ENCODE measurements at regions not wholly inside any gene's neighbourhood (a gene's known extent, or its start where the extent isn't known, plus 50 kb on each side); places are given as distances from the start of the nearest gene placed in this dataset.

DNA sequence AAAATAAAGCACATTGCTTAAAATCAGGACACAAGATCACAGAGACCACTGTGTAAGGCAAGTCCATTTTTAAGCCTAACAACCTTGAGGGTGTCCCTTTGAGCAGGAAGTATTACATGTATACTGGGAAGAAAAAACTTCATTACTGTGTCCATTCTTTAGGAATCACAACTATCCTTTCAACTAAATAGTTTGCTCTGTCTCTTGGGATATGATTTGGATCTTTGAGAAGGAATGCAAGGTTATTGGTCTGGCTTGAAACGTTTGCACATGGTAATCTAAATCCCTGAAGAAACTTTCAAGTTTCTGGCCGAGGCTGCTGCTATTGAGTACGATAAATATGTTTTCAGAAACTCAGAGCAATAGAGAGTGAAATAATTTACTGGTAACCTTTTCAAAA, 923.0 kb upstream of the SEMA6A start:
- ChIA-PET POLR2A (no interaction called here), CTCF (no interaction called here)
- DNase-seq: no peak
- Mint-ChIP-seq H3K27me3 (no peaks in the 10 kb centered on the region), H3K27ac (no peak overlapping the region), H3K4me3 (no peak overlapping the region), H3K36me3 (ENCODE audit: low read depth) (no peaks in the 10 kb centered on the region), H3K9me3 (peaks cover 2% of the 10 kb centered on the region), H3K4me1 (no peaks in the 10 kb centered on the region)

DNA sequence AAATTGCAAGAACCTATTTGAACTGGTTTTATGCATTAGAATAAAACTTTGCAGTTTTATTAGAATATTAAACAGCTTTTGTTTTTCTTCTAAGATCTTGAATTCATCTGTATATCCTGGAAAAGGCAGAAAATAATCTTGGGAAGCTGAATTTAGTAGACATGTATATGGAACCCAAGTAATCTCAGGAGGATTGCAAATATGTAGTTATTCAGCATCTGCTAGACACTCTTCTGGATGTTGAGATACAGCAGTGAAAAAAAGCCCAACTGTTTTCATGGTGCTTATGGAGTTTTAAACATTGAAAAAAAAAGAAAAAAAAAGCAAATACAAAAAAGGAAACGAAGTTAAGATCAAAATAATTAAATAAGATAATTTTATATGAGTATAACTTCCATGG, 922.2 kb upstream of the SEMA6A start:
- Mint-ChIP-seq H3K27ac (no peak overlapping the region), H3K36me3 (ENCODE audit: low read depth) (no peaks in the 10 kb centered on the region), H3K4me3 (no peak overlapping the region), H3K27me3 (no peaks in the 10 kb centered on the region), H3K4me1 (no peaks in the 10 kb centered on the region), H3K9me3 (peaks cover 2% of the 10 kb centered on the region)
- ChIA-PET CTCF (no interaction called here), POLR2A (no interaction called here)
- no peak for DNase-seq

DNA sequence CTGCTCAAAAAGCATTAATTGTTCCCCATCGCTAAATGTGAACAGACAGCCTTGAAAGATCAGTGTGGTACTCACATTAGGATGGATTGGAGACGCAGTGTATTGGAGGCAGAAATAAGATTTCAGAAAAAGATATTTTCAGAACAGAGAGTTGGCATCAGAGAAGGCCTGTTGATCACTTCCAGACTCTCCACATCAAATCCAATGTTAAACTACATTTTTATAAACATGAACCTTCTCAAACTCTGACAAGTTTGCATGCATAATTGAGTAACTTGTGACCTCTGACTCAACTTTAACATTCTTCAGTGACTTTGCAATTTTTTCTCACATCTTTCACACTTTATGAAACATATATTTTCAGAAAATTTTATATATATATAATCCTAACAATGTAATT, 919.6 kb upstream of the SEMA6A start:
- Mint-ChIP-seq H3K27me3 (no peaks in the 10 kb centered on the region), H3K27ac (no peak overlapping the region), H3K9me3 (no peaks in the 10 kb centered on the region), H3K4me1 (no peaks in the 10 kb centered on the region), H3K36me3 (ENCODE audit: low read depth) (no peaks in the 10 kb centered on the region), H3K4me3 (no peak overlapping the region)
- CTCF ChIA-PET: no interaction called here
- POLR2A ChIA-PET: no interaction called here
- DNase-seq: no peak

DNA sequence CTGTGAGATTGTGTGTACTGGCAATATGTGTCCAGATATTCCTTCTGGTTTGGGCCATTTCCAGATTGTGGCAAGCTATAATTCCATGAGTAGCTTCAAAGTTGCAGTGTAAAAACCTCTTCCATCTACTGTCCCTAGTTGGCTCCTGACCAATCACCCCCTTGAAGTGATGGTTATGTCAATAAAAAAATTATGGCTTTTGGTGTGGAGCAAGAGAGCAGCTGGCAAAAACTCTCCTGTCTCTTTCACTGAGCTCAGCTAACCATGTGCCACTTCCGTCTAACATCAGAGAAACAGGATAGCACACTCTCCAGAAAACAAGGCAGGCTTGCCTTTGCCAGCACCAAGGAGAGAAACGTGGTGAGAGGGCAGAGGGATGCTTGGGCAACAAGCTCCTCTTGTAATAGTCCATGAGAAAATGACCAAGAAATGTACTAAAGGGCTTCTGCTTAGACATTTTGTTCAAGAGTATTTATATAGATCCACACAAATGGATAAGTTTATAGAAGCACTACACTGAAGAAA, 914.4 kb upstream of the SEMA6A start:
- Mint-ChIP-seq H3K27me3 (no peaks in the 10 kb centered on the region), H3K27ac (no peak overlapping the region), H3K36me3 (ENCODE audit: low read depth) (no peaks in the 10 kb centered on the region), H3K4me1 (no peaks in the 10 kb centered on the region), H3K9me3 (no peaks in the 10 kb centered on the region), H3K4me3 (no peak overlapping the region)
- POLR2A ChIA-PET: no interaction called here
- DNase-seq: no peak
- CTCF ChIA-PET: interaction anchor here (1.6 kb wide), 1 partner anchor 35 kb away, joined by 3 read pairs; no protein-coding TSS in a partner anchor

DNA sequence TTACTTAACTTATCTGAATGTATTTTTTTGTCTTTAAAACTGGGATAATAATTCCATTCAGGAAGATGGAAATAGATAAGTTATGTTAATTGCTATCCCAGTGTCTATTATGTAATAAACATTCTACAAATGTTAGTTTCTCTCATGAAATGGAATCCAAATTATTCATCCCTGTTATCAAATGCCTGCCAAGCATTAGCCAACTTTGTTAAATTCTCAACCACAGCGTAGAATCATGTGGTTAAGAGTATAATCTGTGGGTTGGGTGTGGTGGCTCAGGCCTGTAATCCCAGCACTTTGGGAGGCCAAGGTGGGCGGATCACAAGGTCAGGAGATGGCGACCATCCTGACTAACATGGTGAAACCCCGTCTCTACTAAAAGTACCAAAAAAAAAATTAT, 912.9 kb upstream of the SEMA6A start:
- no peaks in the 10 kb centered on the region for H3K9me3 Mint-ChIP-seq
- ChIA-PET POLR2A (no interaction called here), CTCF (no interaction called here)
- DNase-seq: no peak
- H3K27ac Mint-ChIP-seq: no peak overlapping the region
- H3K4me1 Mint-ChIP-seq: no peaks in the 10 kb centered on the region
- no peaks in the 10 kb centered on the region for H3K36me3 Mint-ChIP-seq (ENCODE audit: low read depth)
- no peak overlapping the region for H3K4me3 Mint-ChIP-seq
- no peaks in the 10 kb centered on the region for H3K27me3 Mint-ChIP-seq

DNA sequence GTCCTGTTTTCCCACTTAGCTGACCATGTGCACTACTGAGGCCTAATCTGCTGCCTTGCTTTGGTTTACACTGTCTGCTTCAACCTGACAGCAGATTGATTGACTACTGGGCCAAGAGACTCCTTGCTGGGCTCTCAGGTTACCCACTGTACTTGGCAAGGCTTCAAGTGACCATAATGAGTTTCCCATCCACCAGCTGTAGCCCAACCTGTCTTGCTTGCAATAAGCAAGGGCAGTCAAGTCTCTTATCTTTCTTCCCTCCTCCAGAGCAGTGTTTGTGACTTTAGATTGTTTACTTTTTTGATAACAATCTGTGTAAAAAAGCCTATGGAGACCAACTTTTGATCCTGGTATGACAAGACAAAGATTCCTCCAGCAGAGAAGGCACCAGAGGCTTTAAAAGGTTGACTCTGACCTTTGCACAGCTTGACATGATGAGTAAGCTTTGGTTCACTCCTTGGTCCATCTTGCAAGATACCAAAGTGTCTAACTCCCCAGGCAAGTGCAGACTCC, 912.3 kb upstream of the SEMA6A start:
- ChIA-PET CTCF (no interaction called here), POLR2A (no interaction called here)
- no peaks in the 10 kb centered on the region for H3K9me3 Mint-ChIP-seq
- H3K4me3 Mint-ChIP-seq: no peak overlapping the region
- DNase-seq: no peak
- no peaks in the 10 kb centered on the region for H3K36me3 Mint-ChIP-seq (ENCODE audit: low read depth)
- no peaks in the 10 kb centered on the region for H3K27me3 Mint-ChIP-seq
- no peaks in the 10 kb centered on the region for H3K4me1 Mint-ChIP-seq
- H3K27ac Mint-ChIP-seq: no peak overlapping the region

DNA sequence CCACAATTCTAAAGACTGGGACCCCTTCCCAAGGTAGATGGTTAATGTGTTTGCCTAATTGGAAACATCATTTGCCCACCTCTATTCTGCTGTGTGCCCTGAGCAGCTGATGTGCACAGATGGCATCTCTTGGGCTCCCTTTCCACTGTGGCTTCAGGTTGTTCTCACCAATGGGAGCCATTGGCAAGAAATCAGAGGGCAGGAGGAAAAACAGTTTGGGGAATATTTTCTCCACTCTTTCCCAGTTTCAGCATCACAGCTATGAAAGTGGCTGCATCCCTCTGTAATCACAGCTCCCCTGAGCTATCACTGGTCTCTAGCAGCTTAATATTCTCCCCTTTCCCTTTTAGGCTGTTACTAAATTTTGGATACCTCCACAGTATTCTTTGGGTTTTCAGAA, 911.6 kb upstream of the SEMA6A start:
- H3K4me3 Mint-ChIP-seq: no peak overlapping the region
- no peaks in the 10 kb centered on the region for H3K27me3 Mint-ChIP-seq
- no peak overlapping the region for H3K27ac Mint-ChIP-seq
- no peaks in the 10 kb centered on the region for H3K36me3 Mint-ChIP-seq (ENCODE audit: low read depth)
- ChIA-PET CTCF (no interaction called here), POLR2A (no interaction called here)
- H3K9me3 Mint-ChIP-seq: no peaks in the 10 kb centered on the region
- H3K4me1 Mint-ChIP-seq: no peaks in the 10 kb centered on the region
- no peak for DNase-seq

DNA sequence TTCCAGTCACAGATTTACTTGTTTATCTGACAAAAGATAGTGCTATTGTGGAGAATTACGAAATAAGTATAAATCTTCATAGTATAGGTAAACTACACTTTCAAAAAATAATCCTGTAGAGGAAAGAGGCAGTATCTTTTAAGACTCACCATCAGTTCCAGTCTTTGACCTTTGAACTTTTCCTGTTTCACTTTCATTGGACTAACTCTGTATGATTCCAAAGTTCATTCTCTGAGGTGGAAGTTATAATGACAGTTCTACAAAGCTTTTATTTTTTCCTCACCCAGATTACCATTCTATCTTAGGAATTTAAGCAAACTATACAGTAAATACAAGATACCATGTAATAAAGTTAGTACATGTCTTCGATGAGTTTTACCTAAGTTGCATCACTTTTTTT, 901.3 kb upstream of the SEMA6A start:
- H3K9me3 Mint-ChIP-seq: no peaks in the 10 kb centered on the region
- CTCF ChIA-PET: interaction anchor here (1.5 kb wide), 1 partner anchor 21 kb away, joined by 5 read pairs; no protein-coding TSS in a partner anchor
- H3K36me3 Mint-ChIP-seq (ENCODE audit: low read depth): no peaks in the 10 kb centered on the region
- no peaks in the 10 kb centered on the region for H3K27me3 Mint-ChIP-seq
- H3K27ac Mint-ChIP-seq: no peak overlapping the region
- no peak overlapping the region for H3K4me3 Mint-ChIP-seq
- H3K4me1 Mint-ChIP-seq: no peaks in the 10 kb centered on the region
- DNase-seq: no peak
- POLR2A ChIA-PET: no interaction called here

DNA sequence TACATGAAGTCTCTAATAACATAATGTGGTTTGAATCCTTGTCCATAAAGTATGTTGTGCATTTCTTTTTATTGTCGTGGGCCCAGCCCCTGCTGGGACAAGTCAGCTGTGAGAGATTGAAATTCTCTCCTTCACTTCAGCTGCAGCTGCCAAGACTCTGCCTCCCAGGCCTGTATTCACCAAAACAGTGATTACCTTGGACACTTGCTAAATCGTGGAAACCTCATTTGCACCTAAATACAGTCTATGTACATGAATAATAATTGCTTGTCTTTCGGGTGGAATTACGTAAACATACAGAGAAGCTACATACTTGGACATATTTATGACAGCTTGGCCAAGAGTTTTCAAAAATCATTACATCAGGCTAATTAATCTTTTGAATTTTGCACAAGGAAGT, 898.5 kb upstream of the SEMA6A start:
- ChIA-PET CTCF (no interaction called here), POLR2A (no interaction called here)
- no peak overlapping the region for H3K4me3 Mint-ChIP-seq
- DNase-seq: no peak
- no peaks in the 10 kb centered on the region for H3K36me3 Mint-ChIP-seq (ENCODE audit: low read depth)
- H3K27me3 Mint-ChIP-seq: no peaks in the 10 kb centered on the region
- H3K9me3 Mint-ChIP-seq: no peaks in the 10 kb centered on the region
- no peak overlapping the region for H3K27ac Mint-ChIP-seq
- H3K4me1 Mint-ChIP-seq: no peaks in the 10 kb centered on the region

DNA sequence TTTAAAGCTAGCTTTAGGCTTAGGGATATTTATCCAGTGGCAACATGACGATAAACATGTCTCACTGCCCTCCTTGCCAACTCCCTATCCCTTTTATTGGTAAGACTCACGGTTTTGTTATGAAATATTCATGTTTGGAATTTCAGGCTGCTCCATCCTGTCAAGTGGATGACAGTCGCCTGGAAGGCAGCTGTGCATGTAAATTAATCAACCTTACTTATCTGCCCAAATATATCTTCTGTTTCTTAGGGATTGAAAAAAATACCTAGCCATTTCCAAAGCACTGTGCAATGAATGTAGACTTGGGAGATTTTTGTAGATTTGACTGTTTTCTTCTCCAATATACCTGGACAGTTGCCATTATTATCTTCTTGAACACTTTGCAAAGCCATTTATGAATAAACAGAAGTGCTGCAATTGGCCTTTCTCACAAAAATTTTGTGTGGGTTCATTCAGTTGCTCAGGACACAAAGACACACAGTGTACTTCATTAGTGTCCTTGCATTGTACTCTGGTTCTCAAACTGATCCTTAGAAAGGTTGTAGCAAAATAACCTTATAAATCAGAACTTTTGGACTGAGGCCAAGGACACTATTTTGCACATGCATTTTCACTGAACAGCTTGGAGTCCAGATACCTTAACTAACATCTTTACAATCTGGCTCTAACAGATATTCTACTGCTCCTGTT, 889.4 kb upstream of the SEMA6A start:
- Mint-ChIP-seq H3K36me3 (ENCODE audit: low read depth) (no peaks in the 10 kb centered on the region), H3K4me1 (no peaks in the 10 kb centered on the region), H3K27ac (no peak overlapping the region), H3K27me3 (no peaks in the 10 kb centered on the region), H3K4me3 (no peak overlapping the region), H3K9me3 (no peaks in the 10 kb centered on the region)
- DNase-seq: no peak
- CTCF ChIA-PET: no interaction called here
- POLR2A ChIA-PET: no interaction called here

DNA sequence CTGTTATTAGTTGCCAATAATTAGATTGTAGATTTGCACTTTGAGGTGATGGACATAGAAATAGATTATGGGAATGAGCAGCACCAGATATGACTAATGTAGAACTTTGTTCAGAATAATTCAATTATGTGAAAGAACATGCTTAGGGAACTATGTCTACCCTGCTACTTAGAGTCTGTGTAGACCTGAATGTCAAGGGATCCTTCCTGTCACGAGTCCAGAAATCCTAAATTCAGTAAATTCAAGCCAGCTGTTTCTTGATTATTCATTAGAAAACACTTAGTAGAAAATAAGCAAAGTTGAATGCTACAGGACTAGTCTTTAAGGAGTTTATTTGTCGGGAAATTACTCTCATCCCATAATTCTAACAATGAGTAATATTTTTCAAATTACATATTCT, 887.3 kb upstream of the SEMA6A start:
- no peaks in the 10 kb centered on the region for H3K9me3 Mint-ChIP-seq
- H3K27me3 Mint-ChIP-seq: no peaks in the 10 kb centered on the region

DNA sequence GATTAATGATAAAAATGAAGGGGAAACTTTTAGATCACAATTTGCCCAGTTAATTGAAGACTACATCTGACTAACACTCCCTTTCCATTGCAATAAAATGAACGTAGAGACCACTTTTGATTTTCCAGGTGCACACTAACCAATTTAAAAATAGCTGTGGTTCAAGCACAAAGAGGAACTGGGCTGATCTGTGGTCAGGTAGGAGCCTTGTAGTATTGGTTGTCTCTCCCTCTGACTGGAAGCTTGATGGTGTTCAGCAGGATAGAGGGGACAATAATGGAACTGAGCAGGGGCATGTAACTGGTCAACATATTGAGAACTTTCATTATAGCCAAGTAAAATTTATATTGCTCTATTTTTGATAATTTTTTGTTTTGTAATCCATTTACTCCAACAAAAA, 886.8 kb upstream of the SEMA6A start:
- Mint-ChIP-seq H3K36me3 (ENCODE audit: low read depth) (no peaks in the 10 kb centered on the region), H3K27ac (no peak overlapping the region), H3K27me3 (no peaks in the 10 kb centered on the region), H3K9me3 (no peaks in the 10 kb centered on the region), H3K4me1 (no peaks in the 10 kb centered on the region), H3K4me3 (no peak overlapping the region)
- CTCF ChIA-PET: no interaction called here
- POLR2A ChIA-PET: no interaction called here
- no peak for DNase-seq

More for the DNA sequence above, 887.3 kb upstream of the SEMA6A start:
- no peaks in the 10 kb centered on the region for H3K36me3 Mint-ChIP-seq (ENCODE audit: low read depth)
- CTCF ChIA-PET: no interaction called here
- POLR2A ChIA-PET: no interaction called here
- H3K4me3 Mint-ChIP-seq: no peak overlapping the region
- no peak for DNase-seq
- H3K4me1 Mint-ChIP-seq: no peaks in the 10 kb centered on the region
- no peak overlapping the region for H3K27ac Mint-ChIP-seq

DNA sequence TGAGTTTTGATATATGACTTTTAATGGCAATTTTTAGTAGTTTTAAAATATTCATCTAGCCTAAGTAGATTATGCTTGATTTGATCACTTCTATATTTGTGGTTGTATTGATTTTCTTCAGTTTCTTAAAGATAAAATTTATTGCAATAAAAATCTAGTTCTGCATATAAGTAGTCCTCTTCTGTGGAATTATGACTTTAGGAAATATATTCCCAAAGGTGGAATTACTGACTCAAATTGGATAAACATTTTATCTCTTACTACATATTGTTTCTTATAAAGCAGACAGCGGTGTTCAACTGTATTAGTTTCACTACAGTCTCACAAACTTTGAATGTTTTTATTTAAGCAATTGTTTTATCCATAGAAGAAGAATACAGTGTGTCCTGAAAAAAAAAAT, 883.0 kb upstream of the SEMA6A start:
- Mint-ChIP-seq H3K4me1 (no peaks in the 10 kb centered on the region), H3K4me3 (no peak overlapping the region), H3K27ac (no peak overlapping the region), H3K9me3 (no peaks in the 10 kb centered on the region), H3K36me3 (ENCODE audit: low read depth) (no peaks in the 10 kb centered on the region), H3K27me3 (no peaks in the 10 kb centered on the region)
- CTCF ChIA-PET: no interaction called here
- POLR2A ChIA-PET: no interaction called here
- no peak for DNase-seq

DNA sequence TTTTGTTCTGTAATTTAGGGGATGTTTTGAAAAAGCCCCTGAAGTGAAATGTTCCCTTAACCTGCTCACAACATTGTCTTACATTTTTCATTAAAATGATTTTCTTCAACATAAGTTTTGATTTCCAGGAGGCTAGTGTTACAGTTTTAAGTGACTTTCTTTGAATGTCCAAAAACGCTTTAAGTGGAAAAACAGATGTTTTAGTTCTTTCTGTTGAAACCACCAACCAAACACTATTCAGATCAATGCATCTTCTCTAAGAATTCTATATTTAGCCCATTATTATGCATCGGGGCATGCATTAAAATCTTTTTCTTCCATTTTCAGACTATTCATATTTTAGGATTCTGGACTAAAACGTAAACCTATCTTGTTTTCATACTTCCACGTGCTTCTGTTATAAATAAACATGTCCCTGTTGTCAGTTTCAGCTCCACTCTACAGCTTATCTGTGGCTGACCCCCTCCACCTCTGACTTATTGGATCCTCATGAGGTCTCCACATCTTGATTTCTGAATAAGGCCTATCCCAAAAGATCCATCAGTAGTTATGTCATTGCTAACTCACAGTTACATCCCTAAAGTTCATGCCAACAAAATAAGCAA, 882.3 kb upstream of the SEMA6A start:
- H3K4me3 Mint-ChIP-seq: no peak overlapping the region
- no peaks in the 10 kb centered on the region for H3K9me3 Mint-ChIP-seq
- H3K27ac Mint-ChIP-seq: no peak overlapping the region
- no peaks in the 10 kb centered on the region for H3K4me1 Mint-ChIP-seq
- no peak for DNase-seq
- H3K36me3 Mint-ChIP-seq (ENCODE audit: low read depth): no peaks in the 10 kb centered on the region
- ChIA-PET CTCF (no interaction called here), POLR2A (no interaction called here)
- H3K27me3 Mint-ChIP-seq: no peaks in the 10 kb centered on the region
